AG04450 (cell line): ENCODE measurements at regions not wholly inside any gene's neighbourhood (a gene's known extent, or its start where the extent isn't known, plus 50 kb on each side); places are given as distances from the start of the nearest gene placed in this dataset.

Experiments used
- CTCF ChIA-PET: fragments of 300-600, 350-600 bp; formaldehyde crosslinking; extraction: SDS; loops from one replicate; lab custom pipeline; 2022; ENCODE audit warnings: antibody characterized with exemption, inconsistent platforms; lab: Charles Lee
- POLR2A ChIA-PET: fragments of 350-600 bp; formaldehyde crosslinking; extraction: SDS; loops from one replicate; lab custom pipeline; 2021; ENCODE audit warnings: antibody characterized with exemption, inconsistent platforms; lab: Yijun Ruan, JAX
- DNase-seq: peaks from one replicate; pipeline ENCODE4 v3.0.0-alpha.2; 2011; ENCODE audit warnings: low read depth, low spot score
- H3K27ac ChIP-seq: one replicate; pipeline ENCODE4 v1.5.1; 2012; ENCODE audit warnings: low read depth, low read length, control low read depth
- H3K27me3 ChIP-seq: one replicate; pipeline ENCODE4 v1.6.0; 2012; ENCODE audit warnings: low read length; ENCODE audit not compliant: control insufficient read depth, insufficient read depth
- H3K4me3 ChIP-seq: 2 replicates; pipeline ENCODE4 v1.5.1; 2011; ENCODE audit warnings: mild to moderate bottlenecking, low read depth, low read length, control low read depth
- H3K9me3 ChIP-seq: 2 replicates; pipeline ENCODE4 v1.5.1; 2012; ENCODE audit warnings: low read length; ENCODE audit not compliant: control insufficient read depth, insufficient read depth
- TF ChIP-seq, protein P1 (sequence below): IDR thresholded peaks from 2 replicates; pipeline ENCODE4 v1.5.1; 2011; ENCODE audit warnings: low read depth, low read length, control low read depth, inconsistent platforms

DNA sequence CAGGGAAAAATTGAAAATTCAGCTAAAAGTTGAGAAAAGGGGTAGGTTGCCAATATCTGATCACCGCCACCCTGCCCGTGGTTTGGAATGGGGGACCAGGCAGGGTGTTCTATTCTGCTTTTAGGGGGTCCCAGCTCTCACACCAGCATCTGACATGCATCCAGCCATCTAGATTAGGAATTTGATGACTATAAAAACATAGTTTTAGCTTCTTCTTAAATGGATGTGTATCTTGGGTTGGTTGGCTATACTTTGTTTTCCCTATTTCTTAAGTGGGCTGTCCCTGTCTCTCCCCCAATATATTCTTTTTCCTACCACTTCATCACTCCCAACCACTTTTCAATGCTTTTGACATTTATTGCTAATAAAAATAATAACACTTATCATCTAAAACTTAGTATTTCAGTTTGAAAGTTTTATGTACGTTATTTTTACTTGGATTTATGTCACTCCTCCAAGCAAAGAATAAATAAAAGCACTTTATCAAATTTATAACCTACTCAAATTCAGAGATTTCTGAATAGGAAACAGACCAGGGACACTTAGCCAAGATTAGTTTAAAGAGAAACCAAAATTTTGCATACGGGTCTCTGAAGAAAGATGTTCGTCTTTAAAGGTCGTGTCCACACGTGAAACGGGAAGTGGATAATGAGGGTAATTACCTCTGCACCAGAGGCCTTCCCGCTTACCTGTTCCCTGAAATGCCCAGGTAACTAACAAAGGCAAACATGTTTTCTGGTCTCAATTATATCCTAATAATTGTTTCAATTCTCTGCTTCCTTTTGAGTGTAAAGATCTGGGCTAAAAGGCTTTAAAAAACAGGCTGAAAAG lies 233.2 kb upstream of the AUTS2 start:
- no peak for DNase-seq
- TF ChIP-seq, protein P1, sequence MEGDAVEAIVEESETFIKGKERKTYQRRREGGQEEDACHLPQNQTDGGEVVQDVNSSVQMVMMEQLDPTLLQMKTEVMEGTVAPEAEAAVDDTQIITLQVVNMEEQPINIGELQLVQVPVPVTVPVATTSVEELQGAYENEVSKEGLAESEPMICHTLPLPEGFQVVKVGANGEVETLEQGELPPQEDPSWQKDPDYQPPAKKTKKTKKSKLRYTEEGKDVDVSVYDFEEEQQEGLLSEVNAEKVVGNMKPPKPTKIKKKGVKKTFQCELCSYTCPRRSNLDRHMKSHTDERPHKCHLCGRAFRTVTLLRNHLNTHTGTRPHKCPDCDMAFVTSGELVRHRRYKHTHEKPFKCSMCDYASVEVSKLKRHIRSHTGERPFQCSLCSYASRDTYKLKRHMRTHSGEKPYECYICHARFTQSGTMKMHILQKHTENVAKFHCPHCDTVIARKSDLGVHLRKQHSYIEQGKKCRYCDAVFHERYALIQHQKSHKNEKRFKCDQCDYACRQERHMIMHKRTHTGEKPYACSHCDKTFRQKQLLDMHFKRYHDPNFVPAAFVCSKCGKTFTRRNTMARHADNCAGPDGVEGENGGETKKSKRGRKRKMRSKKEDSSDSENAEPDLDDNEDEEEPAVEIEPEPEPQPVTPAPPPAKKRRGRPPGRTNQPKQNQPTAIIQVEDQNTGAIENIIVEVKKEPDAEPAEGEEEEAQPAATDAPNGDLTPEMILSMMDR = no peak
- CTCF ChIA-PET = no interaction called here
- POLR2A ChIA-PET = no interaction called here
- Histone ChIP-seq H3K4me3 (no peak overlapping the region), H3K27ac (no peak overlapping the region), H3K27me3 (no peaks in the 10 kb centered on the region), H3K9me3 (peaks cover 34% of the 10 kb centered on the region)

DNA sequence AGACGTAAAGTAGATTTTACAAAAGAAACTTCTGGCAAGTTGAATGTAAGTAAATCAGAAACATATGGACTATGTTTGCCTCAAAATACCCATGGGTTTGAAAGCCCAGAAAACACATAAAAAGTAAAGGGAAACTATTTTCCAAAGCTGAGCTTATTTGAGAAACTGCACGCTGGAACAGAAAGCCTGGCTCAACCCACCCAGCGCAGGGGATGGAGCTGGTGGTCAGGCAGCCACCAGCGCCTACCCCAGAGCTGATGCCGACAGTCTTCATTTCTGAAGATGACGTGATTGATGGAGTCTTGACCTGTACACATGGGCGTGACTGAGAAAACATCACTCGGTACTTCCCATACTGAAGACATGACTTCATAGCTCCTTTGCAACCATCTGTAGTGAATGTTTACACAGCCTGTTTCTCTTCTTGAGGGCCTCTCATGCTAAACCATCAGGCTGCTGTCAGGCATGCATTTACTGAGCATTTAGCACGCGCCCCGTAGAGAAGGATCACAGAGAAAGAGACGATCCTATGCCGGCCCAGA lies 232.6 kb upstream of the AUTS2 start:
- TF ChIP-seq, protein P1 = no peak
- ChIA-PET POLR2A (no interaction called here), CTCF (no interaction called here)
- no peaks in the 10 kb centered on the region for H3K27me3 ChIP-seq
- H3K27ac ChIP-seq = no peak overlapping the region
- H3K4me3 ChIP-seq = no peak overlapping the region
- H3K9me3 ChIP-seq = peaks cover 32% of the 10 kb centered on the region
- no peak for DNase-seq

DNA sequence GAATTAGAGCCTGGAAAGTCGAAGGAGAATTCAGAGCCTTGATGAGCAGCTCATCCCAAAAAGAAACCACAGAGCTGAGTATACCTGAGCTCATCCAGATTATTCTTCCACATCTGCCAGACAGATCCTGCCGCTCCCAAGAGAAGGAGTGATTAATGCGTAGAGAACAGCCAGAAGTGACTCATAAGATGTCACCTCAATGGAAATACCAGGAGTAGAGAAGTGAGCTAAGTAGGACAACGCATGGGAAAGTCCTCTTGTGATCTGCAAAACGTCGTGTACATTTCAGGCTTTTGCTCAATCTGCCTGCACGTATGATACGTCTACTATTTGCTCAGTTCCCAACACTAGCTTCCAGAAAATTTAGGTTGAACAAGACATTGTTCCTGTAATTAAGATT lies 230.5 kb upstream of the AUTS2 start:
- DNase-seq = no peak
- H3K9me3 ChIP-seq = peaks cover 39% of the 10 kb centered on the region
- no peak overlapping the region for H3K4me3 ChIP-seq
- no peaks in the 10 kb centered on the region for H3K27me3 ChIP-seq
- no peak overlapping the region for H3K27ac ChIP-seq
- TF ChIP-seq, protein P1 = no peak
- CTCF ChIA-PET = no interaction called here
- POLR2A ChIA-PET = interaction anchor here (0.6 kb wide), 1 partner anchor 1943 kb away, joined by 3 read pairs; no protein-coding TSS in a partner anchor

DNA sequence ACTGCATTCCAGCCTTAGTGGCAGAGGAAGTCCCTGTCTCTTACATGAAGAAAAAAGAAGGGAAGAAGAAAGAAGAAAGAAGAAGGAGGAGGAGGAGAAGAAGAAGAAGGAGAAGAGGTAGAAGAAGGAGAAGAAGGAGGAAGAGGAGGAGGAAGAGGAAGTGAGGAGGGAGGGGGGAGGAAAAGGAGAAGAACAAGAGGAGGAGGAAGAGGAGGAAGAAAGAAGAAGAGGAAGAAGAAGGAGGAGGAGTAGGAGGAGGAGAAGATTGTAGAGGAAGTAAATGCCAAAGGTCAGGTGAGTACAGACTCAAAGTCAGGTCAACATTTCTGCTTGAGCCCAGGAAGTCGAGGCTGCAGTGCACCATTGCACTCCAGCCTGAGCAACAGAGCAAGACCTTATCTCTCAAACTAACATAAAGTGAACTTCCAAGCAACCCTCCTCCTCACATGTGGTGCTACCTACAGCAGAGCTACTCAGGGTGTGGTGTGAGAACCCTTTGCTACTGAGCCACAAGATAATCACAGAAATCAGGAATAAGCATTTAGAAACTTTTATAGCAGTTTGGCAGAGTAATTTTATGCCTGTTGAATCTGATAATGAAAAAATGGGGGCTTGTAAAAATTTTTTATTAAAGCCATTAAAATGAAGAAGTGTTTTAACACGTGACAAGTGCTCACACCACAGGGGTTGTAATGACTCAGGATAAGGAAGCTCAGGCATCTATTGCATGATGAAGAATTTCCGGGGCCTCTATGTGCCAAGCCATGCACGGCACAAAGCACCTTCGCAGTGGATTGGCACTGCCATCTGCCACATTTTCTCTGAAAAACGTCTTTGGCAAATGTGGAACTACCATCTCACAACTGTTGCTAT lies 224.9 kb upstream of the AUTS2 start:
- ChIA-PET CTCF (no interaction called here), POLR2A (no interaction called here)
- H3K27me3 ChIP-seq = no peaks in the 10 kb centered on the region
- no peak overlapping the region for H3K27ac ChIP-seq
- no peak overlapping the region for H3K4me3 ChIP-seq
- H3K9me3 ChIP-seq = peaks cover 19% of the 10 kb centered on the region
- DNase-seq = no peak
- TF ChIP-seq, protein P1 = no peak
